MCF 10A (cell line): ENCODE measurements at regions not wholly inside any gene's neighbourhood (a gene's known extent, or its start where the extent isn't known, plus 50 kb on each side); places are given as distances from the start of the nearest gene placed in this dataset.

Experiments used
- BruUV-seq: library from RNA; stranded (reverse); fragments of 400-500 nt; replicated peaks from 2 replicates; lab custom pipeline; 2021; lab: Mats Ljungman, UMichigan
- CTCF ChIA-PET: fragments of 300-600 bp; sonication (Branson Sonifier 250); formaldehyde crosslinking; extraction: SDS; loops from one replicate; lab custom pipeline; 2021; ENCODE audit warnings: antibody characterized with exemption, inconsistent platforms; lab: Yijun Ruan, JAX
- POLR2A ChIA-PET: fragments of 300-600, 350-650 bp; sonication (Branson Sonifier 250); formaldehyde crosslinking; extraction: SDS; loops from one replicate; lab custom pipeline; 2020; ENCODE audit warnings: antibody characterized with exemption, inconsistent platforms; lab: Yijun Ruan, JAX
- DNase-seq: peaks from one replicate; pipeline ENCODE4 v3.0.0-alpha.2; 2018; ENCODE audit not compliant: unreplicated experiment
- H3K27ac Mint-ChIP-seq: one replicate; pipeline ENCODE4 v1.8.0; 2022; ENCODE audit warnings: mild to moderate bottlenecking, low read depth, mixed read lengths; ENCODE audit not compliant: unreplicated experiment
- H3K27me3 Mint-ChIP-seq: one replicate; pipeline ENCODE4 v1.8.0; 2022; ENCODE audit warnings: mixed read lengths; ENCODE audit not compliant: insufficient read depth, unreplicated experiment
- H3K36me3 Mint-ChIP-seq: one replicate; pipeline ENCODE4 v1.8.0; 2022; ENCODE audit warnings: mild to moderate bottlenecking, moderate library complexity, mixed read lengths; ENCODE audit not compliant: insufficient read depth, unreplicated experiment
- H3K4me1 Mint-ChIP-seq: one replicate; pipeline ENCODE4 v1.8.0; 2022; ENCODE audit warnings: mixed read lengths; ENCODE audit not compliant: insufficient read depth, unreplicated experiment
- H3K4me3 Mint-ChIP-seq: one replicate; pipeline ENCODE4 v1.8.0; 2022; ENCODE audit warnings: mild to moderate bottlenecking, moderate library complexity, mixed read lengths; ENCODE audit not compliant: unreplicated experiment
- H3K9me3 Mint-ChIP-seq: one replicate; pipeline ENCODE4 v1.8.0; 2022; ENCODE audit warnings: mixed read lengths; ENCODE audit not compliant: unreplicated experiment
- CTCF ChIP-seq: fragments of 200-600 bp; IDR thresholded peaks from one replicate; pipeline ENCODE4 v1.8.0; 2022; ENCODE audit warnings: antibody characterized with exemption, mild to moderate bottlenecking; ENCODE audit not compliant: unreplicated experiment
- intact Hi-C: fragments of 100-400 bp; cut with micrococcal nuclease; formaldehyde crosslinking; loops from 2 replicates; pipeline ENCODE4 v1.14.1; 2022

- H3K36me3 Mint-ChIP-seq, result no peaks in the 10 kb centered on the region
- H3K4me3 Mint-ChIP-seq, result no peak overlapping the region
- no peaks in the 10 kb centered on the region for H3K27me3 Mint-ChIP-seq
- no peak overlapping the region for H3K27ac Mint-ChIP-seq
- DNase-seq, result no peak
- BruUV-seq, result no TSS peak
- TF ChIP-seq CTCF, result no peak
- ChIA-PET CTCF (interaction anchor here (0.6 to 16.0 kb wide), 8 partner anchors 15 to 660 kb away, joined by 3 to 182 read pairs (median 3); no protein-coding TSS in a partner anchor), POLR2A (no interaction called here)
- intact Hi-C loops, result loop anchor here (10.0 kb wide), 1 partner anchor 515 kb away; no protein-coding TSS in a partner anchor
- H3K4me1 Mint-ChIP-seq, result peaks cover 23% of the 10 kb centered on the region
- H3K9me3 Mint-ChIP-seq, result no peaks in the 10 kb centered on the region
Measured at GRCh38 chr20:22720206-22720605, 135.8 kb upstream of the FOXA2 start.

GRCh38 chr20:22722811-22723210 lies 138.4 kb upstream of the FOXA2 start:
- Mint-ChIP-seq H3K36me3 (no peaks in the 10 kb centered on the region), H3K9me3 (no peaks in the 10 kb centered on the region), H3K4me3 (no peak overlapping the region), H3K27me3 (no peaks in the 10 kb centered on the region), H3K4me1 (peaks cover 7% of the 10 kb centered on the region), H3K27ac (no peak overlapping the region)
- intact Hi-C loops, result loop anchor here (10.0 kb wide), 1 partner anchor 512 kb away; no protein-coding TSS in a partner anchor
- CTCF ChIA-PET, result interaction anchor here (0.6 to 16.0 kb wide), 13 partner anchors 21 to 635 kb away, joined by 3 to 182 read pairs (median 4); no protein-coding TSS in a partner anchor
- DNase-seq, result no peak
- BruUV-seq, result no TSS peak
- no peak for TF ChIP-seq CTCF
- POLR2A ChIA-PET, result no interaction called here

- Mint-ChIP-seq H3K4me1 (peaks cover 7% of the 10 kb centered on the region), H3K36me3 (no peaks in the 10 kb centered on the region), H3K27ac (no peak overlapping the region), H3K9me3 (no peaks in the 10 kb centered on the region), H3K4me3 (no peak overlapping the region), H3K27me3 (no peaks in the 10 kb centered on the region)
- intact Hi-C loops, result loop anchor here (2.0 to 10.0 kb wide), 2 partner anchors 477 to 511 kb away; no protein-coding TSS in a partner anchor
- no peak for TF ChIP-seq CTCF
- CTCF ChIA-PET, result interaction anchor here (0.7 to 16.0 kb wide), 30 partner anchors 11 to 683 kb away, joined by 3 to 182 read pairs (median 4); no protein-coding TSS in a partner anchor
- no TSS peak for BruUV-seq
- POLR2A ChIA-PET, result interaction anchor here (0.6 to 1.9 kb wide), 5 partner anchors 39 to 626 kb away, joined by 3 to 6 read pairs (median 3); partner anchors contain the start of gene NXT1
- DNase-seq, result no peak
Measured at GRCh38 chr20:22723659-22724058, 139.3 kb upstream of the FOXA2 start.

- H3K4me1 Mint-ChIP-seq, result peaks cover 7% of the 10 kb centered on the region
- ChIA-PET CTCF (interaction anchor here (0.5 to 1.9 kb wide), 6 partner anchors 18 to 507 kb away, joined by 3 to 9 read pairs (median 6); no protein-coding TSS in a partner anchor), POLR2A (interaction anchor here (1.0 to 1.3 kb wide), 3 partner anchors 21 to 48 kb away, joined by 3 to 5 read pairs (median 3); no protein-coding TSS in a partner anchor)
- no peaks in the 10 kb centered on the region for H3K9me3 Mint-ChIP-seq
- H3K27ac Mint-ChIP-seq, result no peak overlapping the region
- TF ChIP-seq CTCF, result no peak
- DNase-seq, result no peak
- intact Hi-C loops, result loop anchor here (10.0 kb wide), 1 partner anchor 507 kb away; no protein-coding TSS in a partner anchor
- no peak overlapping the region for H3K4me3 Mint-ChIP-seq
- no peaks in the 10 kb centered on the region for H3K27me3 Mint-ChIP-seq
- no TSS peak for BruUV-seq
- no peaks in the 10 kb centered on the region for H3K36me3 Mint-ChIP-seq
Measured at GRCh38 chr20:22728146-22728745, 143.9 kb upstream of the FOXA2 start.
